SK-N-SH (cell line): ENCODE measurements at regions not wholly inside any gene's neighbourhood (a gene's known extent, or its start where the extent isn't known, plus 50 kb on each side); places are given as distances from the start of the nearest gene placed in this dataset.

ENCODE experiments used
- EP300 ChIP-seq, 2 experiments: IDR thresholded peaks; 2 replicates each; pipeline versions ENCODE4 v1.4.0 to v1.6.1; 2012; ENCODE audit warnings: borderline replicate concordance in 1 of 2, low read depth in 1 of 2, low read length in 1 of 2
- FOSL2 ChIP-seq: IDR thresholded peaks from 2 replicates; pipeline ENCODE4 v1.4.0; 2012; ENCODE audit warnings: low read depth, mild to moderate bottlenecking, moderate library complexity, borderline replicate concordance
- NFIC ChIP-seq: IDR thresholded peaks from 2 replicates; pipeline ENCODE4 v1.4.0; 2012; ENCODE audit warnings: borderline replicate concordance
- NRF1 ChIP-seq: IDR thresholded peaks from 2 replicates; pipeline ENCODE4 v1.6.1; 2012; ENCODE audit warnings: low read depth, mild to moderate bottlenecking, low read length
- POLR2AphosphoS5 ChIP-seq: IDR thresholded peaks from 2 replicates; pipeline ENCODE4 v1.6.1; 2012; ENCODE audit warnings: low read depth, low read length
- ZBTB33 ChIP-seq: IDR thresholded peaks from 2 replicates; pipeline ENCODE4 v1.4.0; 2012; ENCODE audit warnings: low read depth, borderline replicate concordance
- TF ChIP-seq, protein P1 (sequence below): IDR thresholded peaks from 2 replicates; pipeline ENCODE4 v1.4.0; 2012; ENCODE audit warnings: low read depth
- TF ChIP-seq, protein P2 (sequence below): fragments of 200-600 bp; sonication (generic); IDR thresholded peaks from 2 replicates; pipeline ENCODE4 v1.6.1; 2017; ENCODE audit warnings: antibody characterized with exemption, mild to moderate bottlenecking, moderate library complexity
- TF ChIP-seq, protein P3 (sequence below): IDR thresholded peaks from 2 replicates; pipeline ENCODE4 v1.6.1; 2012; ENCODE audit warnings: mild to moderate bottlenecking, low read depth, low read length, moderate library complexity
- TF ChIP-seq, protein P4 (sequence below): IDR thresholded peaks from 2 replicates; pipeline ENCODE4; 2012

GRCh38 chr18:32846896-32847295 is 74.1 kb upstream of the KLHL14 start:
- TF ChIP-seq, protein P1, sequence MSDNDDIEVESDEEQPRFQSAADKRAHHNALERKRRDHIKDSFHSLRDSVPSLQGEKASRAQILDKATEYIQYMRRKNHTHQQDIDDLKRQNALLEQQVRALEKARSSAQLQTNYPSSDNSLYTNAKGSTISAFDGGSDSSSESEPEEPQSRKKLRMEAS, result no peak
- TF ChIP-seq, protein P2, sequence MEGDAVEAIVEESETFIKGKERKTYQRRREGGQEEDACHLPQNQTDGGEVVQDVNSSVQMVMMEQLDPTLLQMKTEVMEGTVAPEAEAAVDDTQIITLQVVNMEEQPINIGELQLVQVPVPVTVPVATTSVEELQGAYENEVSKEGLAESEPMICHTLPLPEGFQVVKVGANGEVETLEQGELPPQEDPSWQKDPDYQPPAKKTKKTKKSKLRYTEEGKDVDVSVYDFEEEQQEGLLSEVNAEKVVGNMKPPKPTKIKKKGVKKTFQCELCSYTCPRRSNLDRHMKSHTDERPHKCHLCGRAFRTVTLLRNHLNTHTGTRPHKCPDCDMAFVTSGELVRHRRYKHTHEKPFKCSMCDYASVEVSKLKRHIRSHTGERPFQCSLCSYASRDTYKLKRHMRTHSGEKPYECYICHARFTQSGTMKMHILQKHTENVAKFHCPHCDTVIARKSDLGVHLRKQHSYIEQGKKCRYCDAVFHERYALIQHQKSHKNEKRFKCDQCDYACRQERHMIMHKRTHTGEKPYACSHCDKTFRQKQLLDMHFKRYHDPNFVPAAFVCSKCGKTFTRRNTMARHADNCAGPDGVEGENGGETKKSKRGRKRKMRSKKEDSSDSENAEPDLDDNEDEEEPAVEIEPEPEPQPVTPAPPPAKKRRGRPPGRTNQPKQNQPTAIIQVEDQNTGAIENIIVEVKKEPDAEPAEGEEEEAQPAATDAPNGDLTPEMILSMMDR, result no peak
- TF ChIP-seq NFIC, result no peak
- no peak for TF ChIP-seq NRF1
- no peak for TF ChIP-seq ZBTB33
- TF ChIP-seq, protein P3, sequence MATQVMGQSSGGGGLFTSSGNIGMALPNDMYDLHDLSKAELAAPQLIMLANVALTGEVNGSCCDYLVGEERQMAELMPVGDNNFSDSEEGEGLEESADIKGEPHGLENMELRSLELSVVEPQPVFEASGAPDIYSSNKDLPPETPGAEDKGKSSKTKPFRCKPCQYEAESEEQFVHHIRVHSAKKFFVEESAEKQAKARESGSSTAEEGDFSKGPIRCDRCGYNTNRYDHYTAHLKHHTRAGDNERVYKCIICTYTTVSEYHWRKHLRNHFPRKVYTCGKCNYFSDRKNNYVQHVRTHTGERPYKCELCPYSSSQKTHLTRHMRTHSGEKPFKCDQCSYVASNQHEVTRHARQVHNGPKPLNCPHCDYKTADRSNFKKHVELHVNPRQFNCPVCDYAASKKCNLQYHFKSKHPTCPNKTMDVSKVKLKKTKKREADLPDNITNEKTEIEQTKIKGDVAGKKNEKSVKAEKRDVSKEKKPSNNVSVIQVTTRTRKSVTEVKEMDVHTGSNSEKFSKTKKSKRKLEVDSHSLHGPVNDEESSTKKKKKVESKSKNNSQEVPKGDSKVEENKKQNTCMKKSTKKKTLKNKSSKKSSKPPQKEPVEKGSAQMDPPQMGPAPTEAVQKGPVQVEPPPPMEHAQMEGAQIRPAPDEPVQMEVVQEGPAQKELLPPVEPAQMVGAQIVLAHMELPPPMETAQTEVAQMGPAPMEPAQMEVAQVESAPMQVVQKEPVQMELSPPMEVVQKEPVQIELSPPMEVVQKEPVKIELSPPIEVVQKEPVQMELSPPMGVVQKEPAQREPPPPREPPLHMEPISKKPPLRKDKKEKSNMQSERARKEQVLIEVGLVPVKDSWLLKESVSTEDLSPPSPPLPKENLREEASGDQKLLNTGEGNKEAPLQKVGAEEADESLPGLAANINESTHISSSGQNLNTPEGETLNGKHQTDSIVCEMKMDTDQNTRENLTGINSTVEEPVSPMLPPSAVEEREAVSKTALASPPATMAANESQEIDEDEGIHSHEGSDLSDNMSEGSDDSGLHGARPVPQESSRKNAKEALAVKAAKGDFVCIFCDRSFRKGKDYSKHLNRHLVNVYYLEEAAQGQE, result no peak
- TF ChIP-seq FOSL2, result no peak
- TF ChIP-seq, protein P4, sequence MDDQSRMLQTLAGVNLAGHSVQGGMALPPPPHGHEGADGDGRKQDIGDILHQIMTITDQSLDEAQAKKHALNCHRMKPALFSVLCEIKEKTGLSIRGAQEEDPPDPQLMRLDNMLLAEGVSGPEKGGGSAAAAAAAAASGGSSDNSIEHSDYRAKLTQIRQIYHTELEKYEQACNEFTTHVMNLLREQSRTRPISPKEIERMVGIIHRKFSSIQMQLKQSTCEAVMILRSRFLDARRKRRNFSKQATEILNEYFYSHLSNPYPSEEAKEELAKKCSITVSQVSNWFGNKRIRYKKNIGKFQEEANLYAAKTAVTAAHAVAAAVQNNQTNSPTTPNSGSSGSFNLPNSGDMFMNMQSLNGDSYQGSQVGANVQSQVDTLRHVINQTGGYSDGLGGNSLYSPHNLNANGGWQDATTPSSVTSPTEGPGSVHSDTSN, result no peak
- TF ChIP-seq POLR2AphosphoS5, result no peak
- TF ChIP-seq EP300 (IDR thresholded peaks at IDR 0.05; ENCODE audit: borderline replicate concordance in 1 of 2, low read depth in 1 of 2, low read length in 1 of 2), result no peak
